Astrocyte of the cerebellum (primary cell): ENCODE measurements at regions not wholly inside any gene's neighbourhood (a gene's known extent, or its start where the extent isn't known, plus 50 kb on each side); places are given as distances from the start of the nearest gene placed in this dataset.

Experiments
- DNase-seq: peaks from one replicate; pipeline ENCODE4 v3.0.0-alpha.2; 2011; ENCODE audit warnings: low read depth
- H3K4me3 ChIP-seq: 2 replicates; pipeline ENCODE4 v1.5.1; 2011; ENCODE audit warnings: mild to moderate bottlenecking, low read depth, low read length, moderate library complexity
- CTCF ChIP-seq: IDR thresholded peaks from 2 replicates; pipeline ENCODE4 v1.5.1; 2012; ENCODE audit warnings: low read length, low read depth, moderate library complexity, mild to moderate bottlenecking; ENCODE audit errors: missing control alignments
- in situ Hi-C: cut with HindIII; loops from 2 replicates; pipeline ENCODE4 v1.10.0; 2017; ENCODE audit warnings: low sequenced_read_pairs

- in situ Hi-C loops, result no loop called here
- no peak overlapping the region for H3K4me3 ChIP-seq
- TF ChIP-seq CTCF, result no peak
- DNase-seq, result no peak
These were observed 1124.5 kb downstream of the BCL11A start for GRCh38 chr2:59428940-59429339.

DNA sequence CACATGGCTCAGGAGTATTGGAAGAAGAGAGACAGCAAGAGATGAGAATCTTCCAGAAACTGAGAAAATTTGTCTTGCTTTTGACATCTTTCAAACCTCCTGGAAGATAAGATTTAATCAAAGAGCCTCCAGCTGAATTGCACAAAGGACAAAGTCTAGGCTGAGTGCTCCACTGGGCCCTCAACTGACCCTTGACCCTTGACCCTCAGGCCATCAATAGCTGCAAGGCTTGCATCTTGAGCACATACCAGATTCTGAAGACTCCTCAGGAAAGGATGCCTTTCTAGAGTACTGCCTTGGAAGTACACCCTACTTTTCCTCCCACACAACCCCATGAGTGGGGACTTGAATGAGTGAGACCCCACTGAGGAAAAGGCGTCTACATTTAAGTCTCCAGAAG lies 1125.5 kb downstream of the BCL11A start:
- TF ChIP-seq CTCF, result no peak
- in situ Hi-C loops, result no loop called here
- H3K4me3 ChIP-seq, result no peak overlapping the region
- no peak for DNase-seq

DNA sequence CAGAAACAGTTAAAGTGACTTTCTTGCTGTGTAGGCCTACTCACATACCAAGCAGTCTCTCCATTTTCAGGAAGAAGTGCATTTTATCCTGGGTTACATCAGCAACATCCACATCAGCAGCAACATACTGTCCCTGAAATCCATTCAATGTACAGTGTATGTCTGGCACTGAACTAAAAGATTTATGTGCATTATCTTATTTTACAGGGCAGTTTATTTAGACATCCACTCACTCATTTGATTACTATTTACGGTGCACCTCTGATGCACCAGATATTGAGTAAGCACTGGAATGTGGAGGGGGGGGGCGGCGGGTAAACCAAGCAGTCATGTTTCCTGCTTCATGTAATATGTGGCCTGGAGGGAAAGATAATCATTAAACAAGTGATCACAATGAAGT lies 1128.2 kb downstream of the BCL11A start:
- no peak for DNase-seq
- no peak overlapping the region for H3K4me3 ChIP-seq
- in situ Hi-C loops, result no loop called here
- TF ChIP-seq CTCF, result no peak

GRCh38 chr2:59413751-59414570 lies 1139.5 kb downstream of the BCL11A start:
- no peak for DNase-seq
- H3K4me3 ChIP-seq, result no peak overlapping the region
- TF ChIP-seq CTCF, result no peak
- in situ Hi-C loops, result no loop called here

DNA sequence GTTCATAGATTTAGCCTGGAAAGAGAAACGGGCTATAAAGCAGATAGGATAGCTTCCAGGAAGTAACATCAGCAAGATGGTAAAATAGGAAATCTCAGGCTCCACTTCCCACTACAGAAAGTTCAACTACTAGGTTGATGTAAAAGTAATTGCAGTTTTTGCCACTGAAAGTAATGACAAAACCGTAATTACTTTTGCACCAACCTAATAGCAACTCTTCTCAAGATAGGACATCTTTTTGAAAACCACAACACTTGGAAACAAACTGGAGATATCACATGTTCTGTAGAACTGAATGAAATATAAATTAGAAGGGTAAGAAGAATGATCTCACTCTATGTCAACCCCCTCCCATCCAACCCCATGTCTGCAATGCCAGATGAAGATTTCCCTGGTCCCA lies 1154.3 kb downstream of the BCL11A start:
- no peak for TF ChIP-seq CTCF
- no peak overlapping the region for H3K4me3 ChIP-seq
- DNase-seq, result no peak
- in situ Hi-C loops, result no loop called here

- TF ChIP-seq CTCF, result no peak
- H3K4me3 ChIP-seq, result no peak overlapping the region
- in situ Hi-C loops, result no loop called here
- DNase-seq, result no peak
These were observed 1155.4 kb downstream of the BCL11A start for GRCh38 chr2:59398081-59398480.
